ENCODE measurements at regions not wholly inside any gene's neighbourhood (a gene's known extent, or its start where the extent isn't known, plus 50 kb on each side); places are given as distances from the start of the nearest gene placed in this dataset.

DNA sequence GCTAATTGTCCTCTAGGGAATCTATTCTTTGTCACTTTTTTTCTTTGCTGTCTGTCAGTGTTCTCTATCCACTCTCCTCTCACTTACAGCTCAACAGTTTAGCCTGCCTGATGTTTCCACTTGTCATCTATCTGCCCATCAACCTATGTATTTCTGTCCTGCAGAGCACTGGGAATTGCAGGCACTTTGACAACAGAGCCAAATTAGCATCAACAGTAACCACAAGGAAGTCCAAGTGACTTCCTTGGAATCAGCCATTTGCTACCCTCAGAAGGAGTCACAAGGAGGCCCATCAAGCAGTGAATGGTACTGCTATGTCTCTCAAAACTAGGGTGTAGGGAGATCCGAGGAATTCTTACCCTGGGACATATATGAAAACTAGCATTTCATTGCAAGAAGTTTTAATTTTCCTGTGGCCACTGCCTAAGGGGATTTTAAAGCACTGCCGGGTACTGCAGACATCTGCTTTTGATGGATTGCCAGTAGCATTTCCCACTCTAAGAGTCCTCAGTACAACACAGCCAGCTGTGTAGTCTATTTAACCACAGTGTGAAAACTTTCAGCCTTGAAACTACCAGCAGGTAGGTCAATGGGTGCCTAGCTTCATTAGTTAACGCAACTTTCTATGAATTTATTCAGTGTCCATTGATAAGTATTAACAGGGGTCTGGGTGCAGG lies 898.8 kb downstream of the NTRK3 start:
- TF ChIP-seq, protein P1, sequence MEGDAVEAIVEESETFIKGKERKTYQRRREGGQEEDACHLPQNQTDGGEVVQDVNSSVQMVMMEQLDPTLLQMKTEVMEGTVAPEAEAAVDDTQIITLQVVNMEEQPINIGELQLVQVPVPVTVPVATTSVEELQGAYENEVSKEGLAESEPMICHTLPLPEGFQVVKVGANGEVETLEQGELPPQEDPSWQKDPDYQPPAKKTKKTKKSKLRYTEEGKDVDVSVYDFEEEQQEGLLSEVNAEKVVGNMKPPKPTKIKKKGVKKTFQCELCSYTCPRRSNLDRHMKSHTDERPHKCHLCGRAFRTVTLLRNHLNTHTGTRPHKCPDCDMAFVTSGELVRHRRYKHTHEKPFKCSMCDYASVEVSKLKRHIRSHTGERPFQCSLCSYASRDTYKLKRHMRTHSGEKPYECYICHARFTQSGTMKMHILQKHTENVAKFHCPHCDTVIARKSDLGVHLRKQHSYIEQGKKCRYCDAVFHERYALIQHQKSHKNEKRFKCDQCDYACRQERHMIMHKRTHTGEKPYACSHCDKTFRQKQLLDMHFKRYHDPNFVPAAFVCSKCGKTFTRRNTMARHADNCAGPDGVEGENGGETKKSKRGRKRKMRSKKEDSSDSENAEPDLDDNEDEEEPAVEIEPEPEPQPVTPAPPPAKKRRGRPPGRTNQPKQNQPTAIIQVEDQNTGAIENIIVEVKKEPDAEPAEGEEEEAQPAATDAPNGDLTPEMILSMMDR (IDR thresholded peaks at IDR 0.05 in 4 of 5, conservative IDR thresholded peaks at IDR 0.05 in 1 of 5): no peak
- TF ChIP-seq POLR2A (IDR thresholded peaks at IDR 0.05): no peak
